K562 (cell line): ENCODE measurements at regions not wholly inside any gene's neighbourhood (a gene's known extent, or its start where the extent isn't known, plus 50 kb on each side); places are given as distances from the start of the nearest gene placed in this dataset.

Experiments used
- ARID4B ChIP-seq: sonication (generic); formaldehyde crosslinking; IDR thresholded peaks from 2 replicates; pipeline ENCODE4 v1.8.0; 2022; ENCODE audit warnings: mild to moderate bottlenecking, missing genetic modification reagents
- CREBBP ChIP-seq: IDR thresholded peaks from one replicate; pipeline ENCODE4 v1.6.1; 2012; ENCODE audit warnings: low read depth, mild to moderate bottlenecking, control low read depth, inconsistent platforms, low read length
- E2F5 ChIP-seq: sonication (generic); formaldehyde crosslinking; IDR thresholded peaks from 2 replicates; pipeline ENCODE4 v1.8.0; 2022; ENCODE audit warnings: mild to moderate bottlenecking, missing genetic modification reagents
- ELF1 ChIP-seq: fragments of 200-800 bp; sonication (Bioruptor generic); IDR thresholded peaks from 2 replicates; pipeline ENCODE4 v1.6.1; 2016; ENCODE audit warnings: missing genetic modification characterization, missing compliant biosample characterization
- ETV6 ChIP-seq, 3 experiments: fragments of 150-350 bp in 1 of 3; sonication (generic) in 1 of 3; formaldehyde crosslinking in 1 of 3; IDR thresholded peaks; 2 replicates each; pipeline versions ENCODE4 v1.6.1 to v1.8.0; 2014 to 2022; ENCODE audit warnings: borderline replicate concordance in 2 of 3, low read depth in 2 of 3, antibody characterized with exemption in 1 of 3, low read length in 1 of 3, mild to moderate bottlenecking in 1 of 3, missing genetic modification reagents in 1 of 3
- EWSR1 ChIP-seq: fragments of 450-650 bp; IDR thresholded peaks from 2 replicates; pipeline ENCODE4 v1.6.1; 2018; ENCODE audit warnings: borderline replicate concordance, mild to moderate bottlenecking, low read depth, moderate library complexity; ENCODE audit not compliant: partially characterized antibody
- PTTG1 ChIP-seq: fragments of 450-650 bp; IDR thresholded peaks from 2 replicates; pipeline ENCODE4 v1.6.1; 2016; ENCODE audit warnings: low read depth, mild to moderate bottlenecking, missing genetic modification characterization, missing compliant biosample characterization
- RBM22 ChIP-seq: fragments of 200-400 bp; formaldehyde crosslinking; IDR thresholded peaks from 2 replicates; pipeline ENCODE4 v1.6.1; 2018; ENCODE audit warnings: low read length, low read depth; ENCODE audit not compliant: poor library complexity, severe bottlenecking
- RBM25 ChIP-seq: fragments of 200-400 bp; formaldehyde crosslinking; IDR thresholded peaks from 2 replicates; pipeline ENCODE4 v1.6.1; 2018; ENCODE audit warnings: low read length, low read depth, moderate library complexity; ENCODE audit not compliant: severe bottlenecking
- TAF15 ChIP-seq: fragments of 200-400 bp; formaldehyde crosslinking; IDR thresholded peaks from 2 replicates; pipeline ENCODE4 v1.6.1; 2017; ENCODE audit warnings: mild to moderate bottlenecking, low read depth, low read length, moderate library complexity
- ZBTB7A ChIP-seq: IDR thresholded peaks from 2 replicates; pipeline ENCODE4 v1.6.1; 2011; ENCODE audit warnings: low read depth, mild to moderate bottlenecking, low read length, moderate library complexity, borderline replicate concordance; ENCODE audit not compliant: control insufficient read depth
- ZNF133 ChIP-seq: fragments of 250-450 bp; sonication (Bioruptor Pico); IDR thresholded peaks from 2 replicates; pipeline ENCODE4 v1.4.0; 2020; ENCODE audit warnings: mild to moderate bottlenecking
- ZNF263 ChIP-seq: sonication (generic); formaldehyde crosslinking; IDR thresholded peaks from 2 replicates; pipeline ENCODE4 v1.8.0; 2022; ENCODE audit warnings: mild to moderate bottlenecking, missing genetic modification reagents, borderline replicate concordance
- ZNF3 ChIP-seq: fragments of 250-450 bp; sonication (Bioruptor Pico); IDR thresholded peaks from 2 replicates; pipeline ENCODE4 v1.5.0; 2021; ENCODE audit warnings: mild to moderate bottlenecking, moderate library complexity
- ZNF431 ChIP-seq: sonication (generic); formaldehyde crosslinking; IDR thresholded peaks from 2 replicates; pipeline ENCODE4 v1.8.0; 2022; ENCODE audit warnings: mild to moderate bottlenecking, missing genetic modification reagents
- ZNF444 ChIP-seq: fragments of 250-450 bp; sonication (Bioruptor Pico); IDR thresholded peaks from 2 replicates; pipeline ENCODE4 v1.4.0; 2020; ENCODE audit warnings: mild to moderate bottlenecking, moderate library complexity
- TF ChIP-seq, protein P1 (sequence below): fragments of 250-450 bp; sonication (Bioruptor Pico); IDR thresholded peaks from 2 replicates; pipeline ENCODE4 v1.5.0; 2021; ENCODE audit warnings: mild to moderate bottlenecking, borderline replicate concordance

GRCh38 chr7:138223402-138223879, 147.2 kb downstream of the AKR1D1 start (continued):
- TF ChIP-seq ARID4B (CRISPR knock-in tag) (no peak), TAF15 (no peak), ZNF3 (CRISPR knock-in tag) (no peak), PTTG1 (tag) (peak; percentile 87), EWSR1 (no peak), RBM25 (no peak), E2F5 (CRISPR knock-in tag) (no peak), ZNF431 (CRISPR knock-in tag) (no peak), ELF1 (tag) (no peak), RBM22 (no peak), ZNF263 (CRISPR knock-in tag) (no peak), ETV6 (IDR thresholded peaks at IDR 0.05; ENCODE audit: borderline replicate concordance in 1 of 2, low read depth in 2 of 2, low read length in 1 of 2) (no peak), ETV6 (CRISPR knock-in tag; IDR thresholded peaks at IDR 0.05; ENCODE audit: borderline replicate concordance) (no peak), CREBBP (no peak), ZNF444 (CRISPR knock-in tag) (no peak), ZBTB7A (no peak), ZNF133 (CRISPR knock-in tag) (no peak)
- TF ChIP-seq, protein P1, sequence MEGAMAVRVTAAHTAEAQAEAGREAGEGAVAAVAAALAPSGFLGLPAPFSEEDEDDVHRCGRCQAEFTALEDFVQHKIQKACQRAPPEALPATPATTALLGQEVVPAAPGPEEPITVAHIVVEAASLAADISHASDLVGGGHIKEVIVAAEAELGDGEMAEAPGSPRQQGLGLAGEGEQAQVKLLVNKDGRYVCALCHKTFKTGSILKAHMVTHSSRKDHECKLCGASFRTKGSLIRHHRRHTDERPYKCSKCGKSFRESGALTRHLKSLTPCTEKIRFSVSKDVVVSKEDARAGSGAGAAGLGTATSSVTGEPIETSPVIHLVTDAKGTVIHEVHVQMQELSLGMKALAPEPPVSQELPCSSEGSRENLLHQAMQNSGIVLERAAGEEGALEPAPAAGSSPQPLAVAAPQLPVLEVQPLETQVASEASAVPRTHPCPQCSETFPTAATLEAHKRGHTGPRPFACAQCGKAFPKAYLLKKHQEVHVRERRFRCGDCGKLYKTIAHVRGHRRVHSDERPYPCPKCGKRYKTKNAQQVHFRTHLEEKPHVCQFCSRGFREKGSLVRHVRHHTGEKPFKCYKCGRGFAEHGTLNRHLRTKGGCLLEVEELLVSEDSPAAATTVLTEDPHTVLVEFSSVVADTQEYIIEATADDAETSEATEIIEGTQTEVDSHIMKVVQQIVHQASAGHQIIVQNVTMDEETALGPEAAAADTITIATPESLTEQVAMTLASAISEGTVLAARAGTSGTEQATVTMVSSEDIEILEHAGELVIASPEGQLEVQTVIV, result no peak
